SK-N-SH (cell line): ENCODE measurements at regions not wholly inside any gene's neighbourhood (a gene's known extent, or its start where the extent isn't known, plus 50 kb on each side); places are given as distances from the start of the nearest gene placed in this dataset.

Experiments
- CTCF ChIA-PET: fragments of 300-600, 350-600 bp; formaldehyde crosslinking; extraction: SDS; loops from one replicate; lab custom pipeline; 2021; lab: Yijun Ruan, JAX
- POLR2A ChIA-PET: fragments of 350-600 bp; sonication (Branson Sonifier 250); formaldehyde crosslinking; extraction: SDS; loops from one replicate; lab custom pipeline; 2020; ENCODE audit warnings: antibody characterized with exemption, inconsistent platforms; lab: Yijun Ruan, JAX
- DNase-seq: peaks from one replicate; pipeline ENCODE4 v3.0.0; 2012
- H2AFZ ChIP-seq: fragments of 200-600 bp; sonication (generic); 2 replicates; pipeline ENCODE4 v1.8.1; 2016; ENCODE audit warnings: antibody characterized with exemption, mild to moderate bottlenecking, low read depth
- H3F3A ChIP-seq: fragments of 200-600 bp; sonication (generic); replicated peaks from 2 replicates; pipeline ENCODE3; 2016; ENCODE audit warnings: antibody characterized with exemption, mild to moderate bottlenecking; ENCODE audit not compliant: insufficient read depth
- H3K27ac ChIP-seq, 2 experiments: fragments of 200-500 bp in 1 of 2; fragments of 200-600 bp in 1 of 2; sonication (Bioruptor generic) in 1 of 2; sonication (generic), shearing (Covaris generic) in 1 of 2; 2 replicates each; pipeline versions ENCODE4 v1.5.1 to v1.6.1; 2014 to 2016; ENCODE audit warnings: low read depth in 2 of 2, inconsistent platforms in 1 of 2, low read length in 1 of 2, mild to moderate bottlenecking in 1 of 2, mixed read lengths in 1 of 2
- H3K27me3 ChIP-seq: fragments of 200-600 bp; sonication (generic), shearing (Covaris generic); 2 replicates; pipeline ENCODE4 v1.6.1; 2016; ENCODE audit warnings: mixed run types; ENCODE audit not compliant: insufficient read depth
- H3K36me3 ChIP-seq, 2 experiments: fragments of 200-500 bp in 1 of 2; fragments of 200-600 bp in 1 of 2; sonication (Bioruptor generic) in 1 of 2; sonication (generic) in 1 of 2; replicated peaks in 1 of 2; 2 replicates each; pipeline versions ENCODE3 to v1.5.1; 2014 to 2016; ENCODE audit warnings: low read length in 1 of 2, mild to moderate bottlenecking in 1 of 2; ENCODE audit not compliant: insufficient read depth in 2 of 2, control insufficient read depth in 1 of 2
- H3K4me1 ChIP-seq, 2 experiments: fragments of 200-500 bp in 1 of 2; fragments of 200-600 bp in 1 of 2; sonication (Bioruptor generic) in 1 of 2; sonication (generic), shearing (Covaris generic) in 1 of 2; 2 replicates each; pipeline versions ENCODE4 v1.5.1 to v1.6.1; 2014 to 2016; ENCODE audit warnings: low read depth in 1 of 2, low read length in 1 of 2, mixed run types in 1 of 2; ENCODE audit not compliant: insufficient read depth in 2 of 2, control insufficient read depth in 1 of 2
- H3K4me2 ChIP-seq: fragments of 200-600 bp; sonication (generic), shearing (Covaris generic); 2 replicates; pipeline ENCODE4 v1.6.1; 2017; ENCODE audit warnings: mixed run types
- H3K4me3 ChIP-seq, 2 experiments: fragments of 200-500 bp in 1 of 2; fragments of 200-600 bp in 1 of 2; sonication (Bioruptor generic) in 1 of 2; sonication (generic), shearing (Covaris generic) in 1 of 2; 2 replicates each; pipeline versions ENCODE4 v1.5.1 to v1.8.1; 2014 to 2016; ENCODE audit warnings: low read depth in 2 of 2, inconsistent platforms in 1 of 2, low read length in 1 of 2, mild to moderate bottlenecking in 1 of 2, mixed read lengths in 1 of 2, moderate library complexity in 1 of 2
- H3K79me2 ChIP-seq: fragments of 200-600 bp; sonication (generic); 2 replicates; pipeline ENCODE4 v1.8.1; 2017; ENCODE audit warnings: mild to moderate bottlenecking; ENCODE audit not compliant: insufficient read depth
- H3K9ac ChIP-seq: fragments of 200-600 bp; sonication (generic); 2 replicates; pipeline ENCODE4 v1.6.1; 2017; ENCODE audit warnings: mixed run types
- H3K9me2 ChIP-seq: fragments of 200-600 bp; sonication (generic); 2 replicates; pipeline ENCODE4 v1.6.1; 2017; ENCODE audit warnings: mixed run types
- H3K9me3 ChIP-seq: fragments of 200-600 bp; sonication (generic); 2 replicates; pipeline ENCODE4 v1.6.1; 2017; ENCODE audit warnings: mixed run types, mild to moderate bottlenecking, moderate library complexity
- H4K20me1 ChIP-seq: fragments of 200-600 bp; sonication (generic); 2 replicates; pipeline ENCODE4 v1.6.1; 2017; ENCODE audit warnings: mild to moderate bottlenecking, mixed run types; ENCODE audit not compliant: insufficient read depth
- JUND ChIP-seq: IDR thresholded peaks from 2 replicates; pipeline ENCODE4 v1.4.0; 2012
- MAX ChIP-seq: IDR thresholded peaks from 2 replicates; pipeline ENCODE4 v1.4.0; 2012; ENCODE audit warnings: low read depth
- MEF2A ChIP-seq: IDR thresholded peaks from 2 replicates; pipeline ENCODE4 v1.4.0; 2012; ENCODE audit warnings: low read depth, borderline replicate concordance
- PBX3 ChIP-seq: IDR thresholded peaks from 2 replicates; pipeline ENCODE4; 2012
- USF2 ChIP-seq: fragments of 150-350 bp; IDR thresholded peaks from 2 replicates; pipeline ENCODE4 v1.6.1; 2017; ENCODE audit warnings: antibody characterized with exemption, low read length, low read depth, borderline replicate concordance
- ZBTB33 ChIP-seq: IDR thresholded peaks from 2 replicates; pipeline ENCODE4 v1.4.0; 2012; ENCODE audit warnings: low read depth, borderline replicate concordance
- WGBS: methylation state at CpG from one replicate; pipeline ENCODE4 v1.1.6; 2017; ENCODE audit warnings: low lambda C conversion rate; 5-methylcytosine and 5-hydroxymethylcytosine counted together

GRCh38 chr22:27317971-27318428 lies 483.6 kb downstream of the MN1 start:
- Histone ChIP-seq H2AFZ (no peak overlapping the region), H3K4me2 (no peak overlapping the region), H3K9me2 (no peaks in the 10 kb centered on the region), H3F3A (no peaks in the 10 kb centered on the region), H3K27ac (no peak overlapping the region), H3K27me3 (peaks cover 15% of the 10 kb centered on the region), H4K20me1 (no peaks in the 10 kb centered on the region), H3K9me3 (no peaks in the 10 kb centered on the region), H3K4me3 (no peak overlapping the region), H3K4me1 (peaks cover 0 to 5% of the 10 kb centered on the region in 2 experiments; a peak in 2 of 4 replicates), H3K79me2 (no peaks in the 10 kb centered on the region), H3K36me3 (no peaks in the 10 kb centered on the region), H3K9ac (no peak overlapping the region)
- DNase-seq = no peak
- 65% methylated on average over 15 of the region's 15 CpGs for WGBS
- no peak for TF ChIP-seq PBX3
- ChIA-PET POLR2A (no interaction called here), CTCF (interaction anchor here (2.3 kb wide), 1 partner anchor 14 kb away, joined by 6 read pairs; no protein-coding TSS in a partner anchor)

GRCh38 chr22:27318516-27318915 lies 483.0 kb downstream of the MN1 start:
- POLR2A ChIA-PET = no interaction called here

More at GRCh38 chr22:27318516-27318915, 483.0 kb downstream of the MN1 start:
- Histone ChIP-seq H3K27ac (no peak overlapping the region), H3K9me3 (no peaks in the 10 kb centered on the region), H3K9me2 (no peaks in the 10 kb centered on the region), H3K79me2 (no peaks in the 10 kb centered on the region), H3K4me3 (no peak overlapping the region), H3F3A (no peaks in the 10 kb centered on the region), H3K9ac (no peak overlapping the region), H2AFZ (no peak overlapping the region), H3K27me3 (peaks cover 15% of the 10 kb centered on the region), H4K20me1 (no peaks in the 10 kb centered on the region), H3K4me2 (no peak overlapping the region), H3K4me1 (peaks cover 0 to 5% of the 10 kb centered on the region in 2 experiments; a peak in 2 of 4 replicates), H3K36me3 (no peaks in the 10 kb centered on the region)
- CTCF ChIA-PET = interaction anchor here (2.3 kb wide), 1 partner anchor 13 kb away, joined by 6 read pairs; no protein-coding TSS in a partner anchor
- no peak for TF ChIP-seq ZBTB33
- TF ChIP-seq MEF2A = no peak
- no peak for TF ChIP-seq MAX
- no peak for TF ChIP-seq USF2
- TF ChIP-seq JUND = no peak
- DNase-seq = no peak
- WGBS = 44% methylated on average over 3 of the region's 3 CpGs
